Daoy (cell line): ENCODE measurements at regions not wholly inside any gene's neighbourhood (a gene's known extent, or its start where the extent isn't known, plus 50 kb on each side); places are given as distances from the start of the nearest gene placed in this dataset.

Experiments used
- DNase-seq: peaks from one replicate; pipeline ENCODE4 v3.0.0-alpha.2; 2015; ENCODE audit warnings: low read depth

- DNase-seq = no peak
Observed at GRCh38 chr21:20944139-20944538, 54.1 kb upstream of the NCAM2 start.

GRCh38 chr21:20946701-20947100, 51.5 kb upstream of the NCAM2 start:
- no peak for DNase-seq
